ENCODE measurements at regions not wholly inside any gene's neighbourhood (a gene's known extent, or its start where the extent isn't known, plus 50 kb on each side); places are given as distances from the start of the nearest gene placed in this dataset.
"Not testable (repeated sequence)": the region's sequence is repeated elsewhere in the genome, so short reads cannot be mapped to it uniquely, and the experiment has no call there.

GRCh38 chr6:156451726-156452125 is 325.5 kb upstream of the ARID1B start:
- no peak for DNase-seq (ENCODE audit: low read depth in 2 of 2)

GRCh38 chr6:156451088-156451487 is 326.1 kb upstream of the ARID1B start:
- no peak for DNase-seq (ENCODE audit: low read depth in 2 of 2)

GRCh38 chr6:156450421-156450820 is 326.8 kb upstream of the ARID1B start:
- DNase-seq (ENCODE audit: low read depth in 2 of 2), result no peak

- no peak for DNase-seq (ENCODE audit: low read depth in 2 of 2)
Observed at GRCh38 chr6:156449569-156449968, 327.6 kb upstream of the ARID1B start.

- no peak for DNase-seq (ENCODE audit: low read depth in 2 of 2)
Observed at GRCh38 chr6:156449128-156449527, 328.1 kb upstream of the ARID1B start.

GRCh38 chr6:156448579-156448978 is 328.6 kb upstream of the ARID1B start:
- no peak for DNase-seq (ENCODE audit: low read depth in 2 of 2)

GRCh38 chr6:156440688-156441087 is 336.5 kb upstream of the ARID1B start:
- DNase-seq (ENCODE audit: low read depth in 2 of 2), result no peak

GRCh38 chr6:156438350-156438923 is 338.7 kb upstream of the ARID1B start:
- DNase-seq (ENCODE audit: low read depth in 2 of 2), result no peak

GRCh38 chr6:156437121-156437879 is 339.9 kb upstream of the ARID1B start:
- DNase-seq (ENCODE audit: low read depth in 2 of 2), result no peak

GRCh38 chr6:156434795-156435190 is 342.4 kb upstream of the ARID1B start:
- DNase-seq (ENCODE audit: low read depth in 2 of 2), result no peak

GRCh38 chr6:156434049-156434794 is 343.0 kb upstream of the ARID1B start:
- DNase-seq (ENCODE audit: low read depth in 2 of 2), result no peak

- no peak for DNase-seq (ENCODE audit: low read depth in 2 of 2)
Observed at GRCh38 chr6:156432543-156432942, 344.6 kb upstream of the ARID1B start.

- DNase-seq (ENCODE audit: low read depth in 2 of 2), result no peak
Observed at GRCh38 chr6:156430386-156430785, 346.8 kb upstream of the ARID1B start.

GRCh38 chr6:156427345-156427744 is 349.8 kb upstream of the ARID1B start:
- peak; percentile 27 to 90 for DNase-seq (ENCODE audit: low read depth in 2 of 2)

GRCh38 chr6:156425359-156426020 is 351.7 kb upstream of the ARID1B start:
- DNase-seq (ENCODE audit: low read depth in 2 of 2), result peak in 1 of 2 donors; percentile 67

GRCh38 chr6:156423829-156424228 is 353.3 kb upstream of the ARID1B start:
- no peak for DNase-seq (ENCODE audit: low read depth in 2 of 2)

- no peak for DNase-seq (ENCODE audit: low read depth in 2 of 2)
Observed at GRCh38 chr6:156423075-156423474, 354.1 kb upstream of the ARID1B start.

GRCh38 chr6:156421933-156422332 is 355.2 kb upstream of the ARID1B start:
- no peak for DNase-seq (ENCODE audit: low read depth in 2 of 2)

GRCh38 chr6:156421301-156421700 is 355.9 kb upstream of the ARID1B start:
- DNase-seq (ENCODE audit: low read depth in 2 of 2), result not testable (repeated sequence)

- no peak for DNase-seq (ENCODE audit: low read depth in 2 of 2)
Observed at GRCh38 chr6:156420172-156420993, 356.8 kb upstream of the ARID1B start.

- DNase-seq (ENCODE audit: low read depth in 2 of 2), result no peak
Observed at GRCh38 chr6:156419594-156419993, 357.6 kb upstream of the ARID1B start.

Measured in lung microvascular endothelial cell (primary cell).